ENCODE measurements at regions not wholly inside any gene's neighbourhood (a gene's known extent, or its start where the extent isn't known, plus 50 kb on each side); places are given as distances from the start of the nearest gene placed in this dataset.
"Not testable (repeated sequence)": the region's sequence is repeated elsewhere in the genome, so short reads cannot be mapped to it uniquely, and the experiment has no call there.

- no peak for DNase-seq (ENCODE audit: low spot score)
Measured at GRCh38 chrX:103428525-103428924, 52.2 kb downstream of the BEX3 start.

GRCh38 chrX:103429026-103429425, 52.7 kb downstream of the BEX3 start:
- DNase-seq (ENCODE audit: low spot score) = not testable (repeated sequence)

GRCh38 chrX:103431316-103431715, 55.0 kb downstream of the BEX3 start:
- DNase-seq (ENCODE audit: low spot score) = peak; percentile 18

- not testable (repeated sequence) for DNase-seq (ENCODE audit: low spot score)
Measured at GRCh38 chrX:103432841-103433240, 56.5 kb downstream of the BEX3 start.

GRCh38 chrX:103437147-103437873, 61.0 kb downstream of the BEX3 start:
- peak; percentile 10 for DNase-seq (ENCODE audit: low spot score)

- no peak for DNase-seq (ENCODE audit: low spot score)
Measured at GRCh38 chrX:103439161-103439560, 62.8 kb downstream of the BEX3 start.

GRCh38 chrX:103440621-103441020, 64.3 kb downstream of the BEX3 start:
- DNase-seq (ENCODE audit: low spot score) = no peak

GRCh38 chrX:103441878-103442535, 65.7 kb downstream of the BEX3 start:
- DNase-seq (ENCODE audit: low spot score) = no peak

GRCh38 chrX:103442536-103442901, 66.2 kb downstream of the BEX3 start:
- no peak for DNase-seq (ENCODE audit: low spot score)

GRCh38 chrX:103446665-103447302, 70.4 kb downstream of the BEX3 start:
- peak; percentile 35 for DNase-seq (ENCODE audit: low spot score)

Measured in AG20443 (cell line).